Vagina (tissue), 2 donors: ENCODE measurements at regions not wholly inside any gene's neighbourhood (a gene's known extent, or its start where the extent isn't known, plus 50 kb on each side); places are given as distances from the start of the nearest gene placed in this dataset.
"Not testable (repeated sequence)": the region's sequence is repeated elsewhere in the genome, so short reads cannot be mapped to it uniquely, and the experiment has no call there.

ENCODE experiments used
- DNase-seq, 2 donors: peaks; one replicate each; pipeline ENCODE4 v3.0.0-alpha.2; 2017; ENCODE audit errors: extremely low spot score in 2 of 2
- H3K27ac ChIP-seq: fragments of 200-600 bp; sonication (generic); one replicate; pipeline ENCODE4 v1.5.1; 2019
- H3K27me3 ChIP-seq: fragments of 200-600 bp; sonication (generic); one replicate; pipeline ENCODE4 v1.5.1; 2019
- H3K36me3 ChIP-seq, 2 donors: fragments of 200-600 bp; sonication (generic); one replicate each; pipeline ENCODE4 v1.5.1; 2017 to 2019
- H3K4me1 ChIP-seq: fragments of 200-600 bp; sonication (generic); one replicate; pipeline ENCODE4 v1.5.1; 2019
- H3K4me3 ChIP-seq, 2 donors: fragments of 200-600 bp; sonication (generic); 1 replicate in 1 of 2; 2 replicates in 1 of 2; pipeline ENCODE4 v1.5.1; 2016 to 2019
- H3K9me3 ChIP-seq: fragments of 200-600 bp; sonication (generic); one replicate; pipeline ENCODE4 v1.5.1; 2019
- POLR2A ChIP-seq, 2 donors: fragments of 450-650 bp; IDR thresholded peaks; one replicate each; pipeline ENCODE4 v1.6.1; 2017; ENCODE audit warnings: antibody characterized with exemption in 2 of 2, mild to moderate bottlenecking in 2 of 2, moderate library complexity in 2 of 2
- POLR2AphosphoS5 ChIP-seq, 2 donors: sonication (generic); formaldehyde crosslinking; IDR thresholded peaks; one replicate each; pipeline ENCODE4 v1.9.0; 2017; ENCODE audit warnings: antibody characterized with exemption in 2 of 2, mild to moderate bottlenecking in 2 of 2, low read depth in 1 of 2; ENCODE audit not compliant: insufficient read depth in 1 of 2
- intact Hi-C: fragments of 100-400 bp; cut with DNase I; formaldehyde crosslinking; loops from one replicate; pipeline ENCODE4 v1.15.1; 2023
- TF ChIP-seq, protein P1 (sequence below), 3 experiments: fragments of 450-650 bp in 2 of 3; fragments of 200-600 bp in 1 of 3; sonication (generic) in 1 of 3; IDR thresholded peaks; one replicate each; pipeline ENCODE4 v1.5.1; 2017 to 2019; ENCODE audit warnings: antibody characterized with exemption in 3 of 3, mild to moderate bottlenecking in 2 of 3, moderate library complexity in 2 of 3

DNA sequence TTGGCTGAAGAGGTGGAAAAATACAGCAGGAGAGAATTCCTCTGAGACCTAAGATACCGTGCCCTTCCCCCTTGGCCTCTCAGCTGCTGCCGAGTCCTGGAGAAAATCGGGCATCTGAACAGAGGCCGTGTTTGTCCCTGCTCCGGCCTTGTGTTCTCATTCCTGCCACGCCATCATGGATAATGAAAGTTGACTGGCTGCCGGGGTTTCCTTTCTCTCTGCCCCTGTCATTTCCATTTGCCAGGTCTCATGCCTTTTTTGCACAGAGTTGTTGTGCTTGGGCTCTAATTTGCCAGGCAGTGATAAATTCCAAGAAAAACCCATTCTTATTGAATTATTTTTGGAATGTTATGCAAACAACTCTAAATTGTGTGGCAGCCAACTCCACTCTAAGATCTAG lies 496.9 kb upstream of the TNP1 start:
- no peak overlapping the region for H3K4me3 ChIP-seq
- no peak for TF ChIP-seq POLR2AphosphoS5 (IDR thresholded peaks at IDR 0.05; ENCODE audit: insufficient read depth in 1 of 2, low read depth in 1 of 2)
- TF ChIP-seq, protein P1, sequence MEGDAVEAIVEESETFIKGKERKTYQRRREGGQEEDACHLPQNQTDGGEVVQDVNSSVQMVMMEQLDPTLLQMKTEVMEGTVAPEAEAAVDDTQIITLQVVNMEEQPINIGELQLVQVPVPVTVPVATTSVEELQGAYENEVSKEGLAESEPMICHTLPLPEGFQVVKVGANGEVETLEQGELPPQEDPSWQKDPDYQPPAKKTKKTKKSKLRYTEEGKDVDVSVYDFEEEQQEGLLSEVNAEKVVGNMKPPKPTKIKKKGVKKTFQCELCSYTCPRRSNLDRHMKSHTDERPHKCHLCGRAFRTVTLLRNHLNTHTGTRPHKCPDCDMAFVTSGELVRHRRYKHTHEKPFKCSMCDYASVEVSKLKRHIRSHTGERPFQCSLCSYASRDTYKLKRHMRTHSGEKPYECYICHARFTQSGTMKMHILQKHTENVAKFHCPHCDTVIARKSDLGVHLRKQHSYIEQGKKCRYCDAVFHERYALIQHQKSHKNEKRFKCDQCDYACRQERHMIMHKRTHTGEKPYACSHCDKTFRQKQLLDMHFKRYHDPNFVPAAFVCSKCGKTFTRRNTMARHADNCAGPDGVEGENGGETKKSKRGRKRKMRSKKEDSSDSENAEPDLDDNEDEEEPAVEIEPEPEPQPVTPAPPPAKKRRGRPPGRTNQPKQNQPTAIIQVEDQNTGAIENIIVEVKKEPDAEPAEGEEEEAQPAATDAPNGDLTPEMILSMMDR (IDR thresholded peaks at IDR 0.05) = no peak
- no peak for TF ChIP-seq POLR2A (IDR thresholded peaks at IDR 0.05)
- H3K4me1 ChIP-seq = peaks cover 28% of the 10 kb centered on the region
- H3K27me3 ChIP-seq = no peaks in the 10 kb centered on the region
- H3K36me3 ChIP-seq = no peaks in the 10 kb centered on the region
- H3K27ac ChIP-seq = peak overlapping the region; percentile 40
- intact Hi-C loops = loop anchor here (10.0 kb wide), 1 partner anchor 672 kb away; no protein-coding TSS in a partner anchor
- no peak for DNase-seq
- H3K9me3 ChIP-seq = no peaks in the 10 kb centered on the region

DNA sequence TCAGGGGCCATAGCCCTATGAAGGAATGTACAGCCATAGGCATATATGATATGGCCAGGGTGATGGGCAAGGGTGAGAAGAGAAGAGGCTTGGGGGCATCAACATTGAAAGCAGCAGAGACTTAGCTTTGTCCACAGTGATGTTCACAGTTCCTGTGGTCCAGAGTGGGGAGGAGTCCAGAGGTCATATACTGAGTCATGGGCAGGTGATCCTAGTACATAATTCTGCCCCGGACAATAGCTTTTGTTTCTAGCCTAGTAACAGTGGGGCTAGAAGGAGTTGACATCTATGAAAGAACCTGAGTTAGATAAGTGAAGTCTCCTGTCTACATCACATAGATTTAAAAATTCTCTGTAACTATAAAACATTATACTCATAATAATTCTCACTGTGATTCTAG lies 496.3 kb upstream of the TNP1 start:
- DNase-seq = no peak
- Histone ChIP-seq H3K27ac (peak overlapping the region; percentile 40), H3K4me1 (peaks cover 22% of the 10 kb centered on the region)

DNA sequence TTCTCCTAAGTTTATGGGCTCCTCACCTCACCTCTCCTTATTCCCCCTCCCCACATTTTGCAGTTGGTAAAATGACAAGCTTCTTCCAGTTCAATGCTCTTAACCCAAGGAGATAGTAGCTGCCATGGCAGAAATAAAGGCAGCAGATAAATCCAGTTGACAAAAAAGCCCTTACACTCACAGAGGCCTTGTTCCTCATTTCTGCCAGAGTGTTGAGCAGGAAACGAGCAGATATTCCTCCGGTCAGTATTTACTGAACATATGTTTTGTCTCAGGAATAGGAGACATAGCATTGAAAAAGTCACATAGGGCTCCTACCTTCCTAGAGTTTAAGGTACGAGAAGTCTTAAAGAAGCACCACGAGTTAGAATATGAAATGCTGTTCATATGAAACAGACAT lies 493.7 kb upstream of the TNP1 start:
- intact Hi-C loops = loop anchor here (10.0 kb wide), 1 partner anchor 669 kb away; no protein-coding TSS in a partner anchor
- no peak overlapping the region for H3K4me3 ChIP-seq
- no peak for TF ChIP-seq POLR2AphosphoS5 (IDR thresholded peaks at IDR 0.05; ENCODE audit: insufficient read depth in 1 of 2, low read depth in 1 of 2)
- TF ChIP-seq POLR2A (IDR thresholded peaks at IDR 0.05) = no peak
- TF ChIP-seq, protein P1 (IDR thresholded peaks at IDR 0.05) = no peak
- no peaks in the 10 kb centered on the region for H3K36me3 ChIP-seq
- DNase-seq = no peak
- H3K4me1 ChIP-seq = peaks cover 7% of the 10 kb centered on the region
- no peak overlapping the region for H3K27ac ChIP-seq
- no peaks in the 10 kb centered on the region for H3K27me3 ChIP-seq
- H3K9me3 ChIP-seq = no peaks in the 10 kb centered on the region

More for the DNA sequence above, 496.3 kb upstream of the TNP1 start:
- Histone ChIP-seq H3K4me3 (no peak overlapping the region), H3K9me3 (no peaks in the 10 kb centered on the region), H3K27me3 (no peaks in the 10 kb centered on the region), H3K36me3 (no peaks in the 10 kb centered on the region)
- intact Hi-C loops = loop anchor here (10.0 kb wide), 1 partner anchor 671 kb away; no protein-coding TSS in a partner anchor
- TF ChIP-seq POLR2AphosphoS5 (IDR thresholded peaks at IDR 0.05; ENCODE audit: insufficient read depth in 1 of 2, low read depth in 1 of 2) = no peak
- TF ChIP-seq, protein P1 (IDR thresholded peaks at IDR 0.05) = no peak

DNA sequence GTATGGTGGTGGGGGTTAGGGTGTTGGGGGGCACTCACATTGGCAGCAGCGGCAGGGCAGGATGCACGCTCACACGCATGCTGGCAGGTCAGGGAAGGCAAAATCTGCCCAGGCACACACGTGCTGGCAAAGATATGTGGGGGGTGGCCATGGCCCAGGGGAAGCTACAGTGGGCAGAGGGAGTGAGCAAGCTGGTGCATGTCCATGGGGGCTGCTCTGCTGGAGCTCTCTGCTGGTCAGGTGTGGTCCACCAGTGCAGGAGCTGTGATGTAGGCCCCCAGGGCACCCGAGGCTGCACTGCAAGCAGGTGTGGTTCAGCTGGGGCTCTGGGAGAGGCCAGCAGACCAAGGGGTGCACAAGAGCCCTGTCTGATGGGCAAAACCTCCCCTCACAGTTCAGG lies 491.5 kb upstream of the TNP1 start:
- no peaks in the 10 kb centered on the region for H3K36me3 ChIP-seq
- H3K27ac ChIP-seq = no peak overlapping the region
- no peak for TF ChIP-seq POLR2A (IDR thresholded peaks at IDR 0.05)
- H3K9me3 ChIP-seq = no peaks in the 10 kb centered on the region
- DNase-seq = no peak
- H3K4me1 ChIP-seq = peaks cover under 1% of the 10 kb centered on the region
- H3K4me3 ChIP-seq = no peak overlapping the region
- intact Hi-C loops = loop anchor here (10.0 kb wide), 1 partner anchor 667 kb away; no protein-coding TSS in a partner anchor
- H3K27me3 ChIP-seq = no peaks in the 10 kb centered on the region

DNA sequence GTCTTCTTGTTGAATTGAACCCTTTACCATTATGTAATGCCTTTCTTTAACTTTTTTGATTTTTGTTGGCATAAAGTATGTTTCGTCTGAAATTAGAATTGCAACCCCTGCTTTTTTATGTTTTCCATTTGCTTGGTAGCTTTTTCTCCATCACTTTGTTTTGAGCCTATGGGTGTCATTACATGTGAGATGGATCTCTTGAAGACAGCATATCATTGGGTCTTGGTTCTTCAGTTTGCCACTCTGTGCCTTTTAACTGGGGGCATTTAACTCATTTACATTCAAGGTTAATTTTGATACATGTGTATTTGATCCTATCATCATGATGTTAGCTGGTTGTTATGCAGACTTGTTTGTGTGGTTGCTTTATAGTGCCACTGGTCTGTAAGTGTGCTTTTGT lies 489.4 kb upstream of the TNP1 start:
- intact Hi-C loops = no loop called here
- no peak for TF ChIP-seq POLR2A (IDR thresholded peaks at IDR 0.05)
- TF ChIP-seq, protein P1 (IDR thresholded peaks at IDR 0.05) = no peak
- TF ChIP-seq POLR2AphosphoS5 (IDR thresholded peaks at IDR 0.05; ENCODE audit: insufficient read depth in 1 of 2, low read depth in 1 of 2) = no peak

DNA sequence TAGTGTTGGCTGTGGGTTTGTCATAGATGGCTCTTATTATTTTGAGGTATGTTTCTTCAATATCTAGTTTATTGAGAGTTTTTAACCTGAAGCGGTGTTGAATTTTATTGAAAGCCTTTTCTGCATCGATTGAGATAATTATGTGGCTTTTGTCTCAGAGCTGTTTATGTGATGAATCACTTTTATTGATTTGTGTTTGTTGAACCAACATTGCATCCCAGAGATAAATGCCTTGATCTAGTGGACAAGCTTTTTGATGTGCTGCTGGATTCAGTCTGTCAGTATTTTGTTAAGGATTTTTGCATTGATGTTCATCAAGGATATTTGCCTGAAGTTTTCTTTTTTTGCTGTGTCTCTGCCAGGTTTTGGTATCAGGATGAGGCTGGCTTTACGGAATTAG lies 487.8 kb upstream of the TNP1 start:
- H3K27me3 ChIP-seq, H3K4me1 ChIP-seq, DNase-seq, H3K9me3 ChIP-seq, H3K27ac ChIP-seq, H3K36me3 ChIP-seq, H3K4me3 ChIP-seq, intact Hi-C loops: not testable (repeated sequence)

More for the DNA sequence above, 489.4 kb upstream of the TNP1 start:
- Histone ChIP-seq H3K4me3 (no peak overlapping the region), H3K4me1 (no peaks in the 10 kb centered on the region), H3K36me3 (no peaks in the 10 kb centered on the region), H3K27me3 (no peaks in the 10 kb centered on the region), H3K9me3 (no peaks in the 10 kb centered on the region), H3K27ac (no peak overlapping the region)
- no peak for DNase-seq

DNA sequence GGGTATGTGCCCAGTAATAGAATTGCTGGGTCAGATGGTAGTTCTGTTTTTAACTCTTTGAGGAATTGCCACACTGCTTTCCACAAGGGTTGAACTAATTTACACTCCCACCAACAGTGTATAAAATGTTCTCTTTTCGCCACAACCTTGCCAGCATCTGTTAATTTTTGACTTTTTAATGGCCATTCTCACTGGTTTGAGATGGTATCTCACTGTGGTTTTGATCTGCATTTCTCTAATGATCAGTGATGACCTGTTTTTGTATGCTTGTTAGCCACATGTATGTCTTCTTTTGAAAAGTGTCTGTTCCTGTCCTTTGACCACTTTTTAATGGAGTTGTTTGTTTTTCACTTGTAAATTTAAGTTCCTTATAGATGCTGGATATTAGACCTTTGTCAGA lies 486.2 kb upstream of the TNP1 start:
- H3K4me1 ChIP-seq, H3K4me3 ChIP-seq, H3K36me3 ChIP-seq, H3K27me3 ChIP-seq, DNase-seq, H3K9me3 ChIP-seq, intact Hi-C loops, H3K27ac ChIP-seq: not testable (repeated sequence)
